Neural progenitor cell (in vitro differentiated cells): ENCODE measurements at regions not wholly inside any gene's neighbourhood (a gene's known extent, or its start where the extent isn't known, plus 50 kb on each side); places are given as distances from the start of the nearest gene placed in this dataset.

Source experiments
- EZH2 ChIP-seq: fragments of 200-600 bp; sonication (generic); IDR thresholded peaks from 2 replicates; pipeline ENCODE4 v1.6.1; 2017; ENCODE audit warnings: antibody characterized with exemption, mild to moderate bottlenecking, moderate library complexity
- TF ChIP-seq, protein P1 (sequence below): fragments of 200-600 bp; sonication (generic); IDR thresholded peaks from 2 replicates; pipeline ENCODE4 v1.5.1; 2017; ENCODE audit warnings: antibody characterized with exemption, mild to moderate bottlenecking

- TF ChIP-seq, protein P1, sequence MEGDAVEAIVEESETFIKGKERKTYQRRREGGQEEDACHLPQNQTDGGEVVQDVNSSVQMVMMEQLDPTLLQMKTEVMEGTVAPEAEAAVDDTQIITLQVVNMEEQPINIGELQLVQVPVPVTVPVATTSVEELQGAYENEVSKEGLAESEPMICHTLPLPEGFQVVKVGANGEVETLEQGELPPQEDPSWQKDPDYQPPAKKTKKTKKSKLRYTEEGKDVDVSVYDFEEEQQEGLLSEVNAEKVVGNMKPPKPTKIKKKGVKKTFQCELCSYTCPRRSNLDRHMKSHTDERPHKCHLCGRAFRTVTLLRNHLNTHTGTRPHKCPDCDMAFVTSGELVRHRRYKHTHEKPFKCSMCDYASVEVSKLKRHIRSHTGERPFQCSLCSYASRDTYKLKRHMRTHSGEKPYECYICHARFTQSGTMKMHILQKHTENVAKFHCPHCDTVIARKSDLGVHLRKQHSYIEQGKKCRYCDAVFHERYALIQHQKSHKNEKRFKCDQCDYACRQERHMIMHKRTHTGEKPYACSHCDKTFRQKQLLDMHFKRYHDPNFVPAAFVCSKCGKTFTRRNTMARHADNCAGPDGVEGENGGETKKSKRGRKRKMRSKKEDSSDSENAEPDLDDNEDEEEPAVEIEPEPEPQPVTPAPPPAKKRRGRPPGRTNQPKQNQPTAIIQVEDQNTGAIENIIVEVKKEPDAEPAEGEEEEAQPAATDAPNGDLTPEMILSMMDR: no peak
- no peak for TF ChIP-seq EZH2
Observed at GRCh38 chr21:34196996-34197395, 123.6 kb downstream of the MRPS6 start.
